SH-SY5Y (cell line): ENCODE measurements at regions not wholly inside any gene's neighbourhood (a gene's known extent, or its start where the extent isn't known, plus 50 kb on each side); places are given as distances from the start of the nearest gene placed in this dataset.

ENCODE experiments used
- GATA2 ChIP-seq: IDR thresholded peaks from 2 replicates; pipeline ENCODE4 v1.6.1; 2011; ENCODE audit warnings: mild to moderate bottlenecking, low read depth, low read length
- GATA3 ChIP-seq: IDR thresholded peaks from 2 replicates; pipeline ENCODE4 v1.6.1; 2011; ENCODE audit warnings: low read depth, mild to moderate bottlenecking, low read length, moderate library complexity

DNA sequence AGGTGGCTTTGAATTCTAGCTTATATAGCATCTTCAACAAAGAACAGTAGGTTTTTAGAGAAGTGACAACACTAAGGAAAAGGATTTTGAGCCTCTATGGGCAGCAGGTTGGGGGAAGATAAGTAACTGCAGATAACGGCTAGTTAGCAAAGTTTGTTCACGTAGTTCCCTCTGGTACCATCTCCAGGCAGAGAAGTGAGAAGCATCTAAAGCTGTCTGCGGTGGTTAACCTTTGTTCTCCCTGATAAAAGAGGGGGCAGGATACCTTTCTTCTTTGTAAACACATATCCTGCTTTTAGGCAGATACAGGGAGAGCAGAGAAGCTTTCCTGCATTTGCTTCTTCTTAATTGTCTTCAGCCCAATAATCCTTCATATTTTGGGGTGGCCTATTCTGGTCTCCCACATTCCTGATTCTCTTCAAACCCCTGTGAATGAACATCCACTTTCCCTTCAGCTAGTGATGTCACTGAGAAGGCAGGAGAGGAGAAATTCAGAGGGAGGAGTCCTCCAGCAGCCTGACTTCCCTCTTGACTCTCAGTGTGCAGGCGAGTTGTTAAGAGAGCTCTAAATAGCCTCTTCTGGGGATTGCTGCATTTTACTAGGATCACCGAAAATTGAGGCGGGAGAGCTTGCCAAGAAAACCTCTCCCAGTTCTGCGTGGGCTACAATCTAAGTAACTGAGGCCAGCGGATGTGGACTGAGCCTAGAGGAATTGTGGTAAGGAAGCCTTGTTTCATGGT, 393.7 kb upstream of the C2CD4B start:
- TF ChIP-seq GATA3 (no peak), GATA2 (no peak)

GRCh38 chr15:62559381-62559733, 394.3 kb upstream of the C2CD4B start:
- TF ChIP-seq GATA2 (no peak), GATA3 (no peak)

- TF ChIP-seq GATA2 (no peak), GATA3 (no peak)
Observed at GRCh38 chr15:62561059-62561519, 396.0 kb upstream of the C2CD4B start.

DNA sequence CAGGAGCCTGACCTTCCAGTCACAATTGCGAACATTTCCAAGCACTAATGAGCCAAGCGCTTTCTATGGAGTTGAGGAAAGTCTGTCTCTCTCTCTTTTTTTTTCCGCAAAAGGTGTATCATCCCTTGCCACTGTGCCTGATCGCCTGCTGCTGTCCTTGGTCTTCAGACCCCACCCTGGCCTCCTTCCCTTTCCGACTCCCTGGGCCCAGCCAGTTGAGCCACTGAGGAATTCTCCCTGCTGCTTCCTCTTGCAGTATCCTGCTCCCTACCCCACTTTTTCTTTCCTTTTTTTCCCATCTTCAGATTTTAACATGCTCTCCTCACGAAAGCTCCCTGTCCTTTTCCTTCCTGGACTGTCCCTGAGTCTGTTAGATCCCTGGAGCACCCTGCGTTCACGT, 396.5 kb upstream of the C2CD4B start:
- TF ChIP-seq GATA2 (no peak), GATA3 (no peak)

DNA sequence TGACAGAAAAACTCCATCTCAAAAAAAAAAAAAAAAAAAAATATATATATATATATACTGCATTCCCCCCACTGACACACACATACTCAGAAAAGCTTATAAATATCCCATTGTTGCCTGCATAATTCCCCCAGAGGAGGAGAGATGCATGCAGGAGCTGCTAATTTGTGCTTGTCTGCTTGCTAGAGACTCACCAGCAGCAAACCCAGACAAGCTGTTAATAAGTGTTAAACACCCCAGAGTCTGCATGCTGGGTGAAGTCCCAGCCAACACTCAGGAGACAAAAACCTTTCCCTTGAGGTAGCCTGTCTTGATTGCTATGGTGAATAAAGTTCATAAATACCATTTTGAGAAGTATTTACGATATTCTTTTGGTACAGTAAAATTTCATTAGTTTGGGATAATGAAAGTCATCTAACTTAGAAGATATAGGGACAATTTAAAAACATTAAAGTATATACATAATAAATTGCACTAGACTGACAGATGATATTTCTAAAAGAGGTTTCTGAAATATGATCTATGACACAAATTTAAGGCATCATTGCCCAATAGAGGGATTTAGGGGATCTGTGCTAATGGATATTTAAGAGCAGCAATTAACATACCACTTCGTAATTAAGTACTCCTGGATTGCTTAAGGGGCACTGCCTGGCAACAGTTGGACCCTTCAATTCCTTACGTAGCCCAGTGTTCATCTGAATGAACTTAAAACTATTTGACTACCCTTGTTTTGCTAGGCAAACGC, 400.0 kb upstream of the C2CD4B start:
- TF ChIP-seq GATA2 (no peak), GATA3 (no peak)

DNA sequence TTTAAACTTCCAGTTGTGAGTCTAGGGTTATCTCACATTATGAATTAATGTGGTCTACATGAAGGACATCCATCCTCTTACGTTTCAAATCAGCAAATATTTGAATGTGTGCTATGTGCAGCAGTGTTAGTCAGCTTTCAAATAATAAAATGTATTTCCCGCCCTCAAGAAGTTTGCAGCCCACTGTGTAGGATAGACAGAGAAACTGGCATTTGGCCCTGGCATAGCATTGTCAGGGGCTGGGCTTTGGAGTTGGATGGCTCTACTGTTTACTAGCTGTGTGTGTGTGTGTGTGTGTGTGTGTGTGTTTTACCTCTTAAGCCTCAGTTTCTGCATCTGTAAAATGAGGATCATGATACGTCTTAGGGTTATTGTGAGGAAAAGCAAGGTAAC, 400.5 kb upstream of the C2CD4B start:
- TF ChIP-seq GATA2 (no peak), GATA3 (no peak)

DNA sequence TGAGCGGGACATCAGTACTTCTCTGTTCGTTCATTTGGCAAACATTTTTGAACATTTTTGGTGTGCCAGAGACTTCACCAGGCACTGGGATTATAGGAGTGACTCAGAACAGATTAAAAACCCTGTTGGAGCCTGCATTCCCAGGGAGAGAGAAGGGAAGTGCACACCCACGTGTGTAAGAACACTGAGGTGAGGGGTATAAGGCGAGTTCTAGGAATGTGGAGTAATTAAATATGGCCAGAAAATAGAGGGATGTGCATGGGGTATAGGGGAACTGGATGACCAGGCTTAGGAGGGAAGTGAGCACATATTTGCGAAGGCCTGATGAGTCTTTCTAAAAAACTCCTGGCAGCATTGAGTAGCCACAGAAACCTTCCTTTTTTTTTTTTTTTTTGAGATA, 401.2 kb upstream of the C2CD4B start:
- TF ChIP-seq GATA2 (no peak), GATA3 (no peak)

GRCh38 chr15:62567501-62567900, 402.4 kb upstream of the C2CD4B start:
- TF ChIP-seq GATA2, result no peak
- TF ChIP-seq GATA3, result no peak

GRCh38 chr15:62568004-62568403, 402.9 kb upstream of the C2CD4B start:
- TF ChIP-seq GATA2 (no peak), GATA3 (no peak)

GRCh38 chr15:62568702-62569101, 403.6 kb upstream of the C2CD4B start:
- no peak for TF ChIP-seq GATA3
- TF ChIP-seq GATA2, result no peak

DNA sequence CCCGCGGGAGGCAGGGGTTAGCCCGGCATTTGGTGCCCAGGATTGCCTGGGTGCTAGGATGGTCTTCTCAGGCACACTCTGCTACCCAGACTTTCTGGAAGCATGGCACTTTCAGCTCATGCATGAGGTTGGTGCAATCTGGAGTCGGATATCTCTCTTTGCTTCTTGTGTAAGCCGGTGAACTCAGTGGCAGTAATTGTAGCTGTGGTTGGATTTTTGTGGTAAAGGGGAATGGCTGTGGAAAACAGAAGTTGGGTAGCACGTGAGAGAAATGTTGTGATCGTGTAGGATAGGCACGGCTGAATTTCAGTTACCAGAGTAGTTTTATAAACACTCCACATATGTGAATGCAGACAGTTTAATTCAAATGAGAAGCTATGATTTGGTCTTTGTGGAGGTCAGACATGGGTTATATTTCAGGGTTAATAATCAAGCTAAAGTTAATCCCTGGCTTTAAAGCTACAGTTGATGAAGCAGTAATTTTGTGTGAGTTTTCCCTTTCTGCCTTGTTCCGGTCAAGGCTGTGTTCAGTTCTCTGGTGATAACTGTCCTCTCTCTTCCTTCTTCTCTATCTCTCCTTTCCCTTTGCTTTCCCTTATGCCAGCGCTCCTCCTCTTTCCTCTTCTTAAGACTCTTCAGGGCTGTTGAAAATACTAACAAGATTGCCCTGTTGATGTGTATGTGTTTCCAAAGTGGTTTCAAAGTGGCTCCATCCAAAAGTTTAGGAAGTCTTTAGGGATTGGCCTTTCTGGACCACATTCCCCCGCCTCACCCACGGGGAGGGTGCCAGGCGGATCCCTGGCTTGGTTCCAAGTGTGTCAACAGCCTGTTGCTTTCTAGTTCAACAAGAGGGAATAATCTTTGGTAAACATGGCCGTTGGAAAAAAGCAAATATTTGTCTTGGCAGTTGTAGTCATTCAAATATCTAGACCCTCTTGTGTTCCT, 404.6 kb upstream of the C2CD4B start:
- TF ChIP-seq GATA3, result no peak
- no peak for TF ChIP-seq GATA2

DNA sequence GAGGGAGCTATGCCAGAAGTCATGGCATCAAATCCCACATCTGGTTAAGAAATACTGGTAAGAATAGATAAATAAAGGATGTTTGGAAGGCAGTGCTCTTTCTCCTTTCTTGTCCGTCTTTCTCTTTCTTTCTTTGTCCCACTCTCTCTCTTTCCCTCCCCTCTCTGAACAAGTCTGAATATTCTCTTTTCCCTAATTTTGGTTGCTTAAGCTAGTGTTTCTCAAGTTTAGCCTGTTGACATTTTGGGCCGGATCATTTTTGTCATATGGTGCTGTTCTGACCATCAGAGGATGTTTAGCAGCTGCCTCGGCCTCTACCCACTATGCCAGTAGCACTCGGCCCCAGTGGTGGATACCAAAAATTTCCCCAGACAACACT, 405.3 kb upstream of the C2CD4B start:
- TF ChIP-seq GATA2 (no peak), GATA3 (no peak)

DNA sequence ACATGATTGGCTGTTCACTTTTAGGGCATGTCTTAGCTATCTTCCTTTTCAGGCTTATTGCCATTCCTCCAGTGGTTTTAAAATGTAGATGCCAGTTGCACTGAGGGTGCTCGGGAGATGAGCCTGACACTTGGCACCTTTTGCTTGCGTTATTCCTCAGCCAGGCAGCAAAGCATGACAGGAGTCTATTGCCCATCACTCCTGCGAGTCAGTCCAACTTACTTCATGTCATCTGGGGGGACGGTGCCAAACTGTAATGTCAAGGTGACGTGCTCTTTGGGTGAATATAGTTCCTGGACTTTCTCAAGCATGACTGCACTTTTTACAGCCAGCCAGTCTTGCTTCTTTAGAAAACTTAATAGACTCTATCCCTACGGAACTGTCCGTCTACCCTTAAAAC, 406.0 kb upstream of the C2CD4B start:
- TF ChIP-seq GATA2 (no peak), GATA3 (no peak)

- TF ChIP-seq GATA3 (no peak), GATA2 (no peak)
Observed at GRCh38 chr15:62572797-62573196, 407.7 kb upstream of the C2CD4B start.

- no peak for TF ChIP-seq GATA2
- no peak for TF ChIP-seq GATA3
Observed at GRCh38 chr15:62573876-62574275, 408.8 kb upstream of the C2CD4B start.
